ENCODE measurements at regions not wholly inside any gene's neighbourhood (a gene's known extent, or its start where the extent isn't known, plus 50 kb on each side); places are given as distances from the start of the nearest gene placed in this dataset.

- H3K36me3 ChIP-seq (ENCODE audit: insufficient read depth, low read length): no peaks in the 10 kb centered on the region
- H3K4me1 ChIP-seq (ENCODE audit: insufficient read depth, low read length): no peaks in the 10 kb centered on the region
- no peak overlapping the region for H2AFZ ChIP-seq (ENCODE audit: low read length)
- no peak overlapping the region for H3K27ac ChIP-seq (ENCODE audit: low read depth, low read length)
- H4K20me1 ChIP-seq (ENCODE audit: insufficient read depth, low read length): no peaks in the 10 kb centered on the region
- H3K79me2 ChIP-seq (ENCODE audit: insufficient read depth, low read length): no peaks in the 10 kb centered on the region
- DNase-seq (ENCODE audit: insufficient read length, low spot score, missing footprints): no peak
- H3K4me2 ChIP-seq (ENCODE audit: insufficient read depth, low read length): no peak overlapping the region
- H3K9me3 ChIP-seq (ENCODE audit: low read depth, low read length): no peaks in the 10 kb centered on the region
- TF ChIP-seq CTCF (IDR thresholded peaks at IDR 0.05; ENCODE audit: extremely low read depth, low read depth, low read length): no peak
- H3K27me3 ChIP-seq (ENCODE audit: insufficient read depth, low read length): peaks cover 60% of the 10 kb centered on the region
- H3K4me3 ChIP-seq (ENCODE audit: insufficient read depth, low read length): no peak overlapping the region
Observed at GRCh38 chr7:28258240-28258639, 77.6 kb upstream of the JAZF1 start.

- Histone ChIP-seq H3K27me3 (ENCODE audit: insufficient read depth, low read length) (peaks cover 70% of the 10 kb centered on the region), H3K4me3 (ENCODE audit: insufficient read depth, low read length) (no peak overlapping the region), H3K4me2 (ENCODE audit: insufficient read depth, low read length) (no peak overlapping the region), H3K79me2 (ENCODE audit: insufficient read depth, low read length) (no peaks in the 10 kb centered on the region), H2AFZ (ENCODE audit: low read length) (no peak overlapping the region), H4K20me1 (ENCODE audit: insufficient read depth, low read length) (no peaks in the 10 kb centered on the region), H3K27ac (ENCODE audit: low read depth, low read length) (no peak overlapping the region), H3K4me1 (ENCODE audit: insufficient read depth, low read length) (no peaks in the 10 kb centered on the region), H3K36me3 (ENCODE audit: insufficient read depth, low read length) (no peaks in the 10 kb centered on the region), H3K9me3 (ENCODE audit: low read depth, low read length) (no peaks in the 10 kb centered on the region)
- TF ChIP-seq CTCF (IDR thresholded peaks at IDR 0.05; ENCODE audit: extremely low read depth, low read depth, low read length): no peak
- no peak for DNase-seq (ENCODE audit: insufficient read length, low spot score, missing footprints)
Observed at GRCh38 chr7:28260969-28261368, 80.4 kb upstream of the JAZF1 start.

- Histone ChIP-seq H3K4me3 (ENCODE audit: insufficient read depth, low read length) (no peak overlapping the region), H3K4me1 (ENCODE audit: insufficient read depth, low read length) (no peaks in the 10 kb centered on the region), H3K4me2 (ENCODE audit: insufficient read depth, low read length) (no peak overlapping the region), H3K27me3 (ENCODE audit: insufficient read depth, low read length) (peaks cover 52% of the 10 kb centered on the region), H3K27ac (ENCODE audit: low read depth, low read length) (no peak overlapping the region), H3K36me3 (ENCODE audit: insufficient read depth, low read length) (no peaks in the 10 kb centered on the region), H3K9me3 (ENCODE audit: low read depth, low read length) (no peaks in the 10 kb centered on the region), H3K79me2 (ENCODE audit: insufficient read depth, low read length) (no peaks in the 10 kb centered on the region), H4K20me1 (ENCODE audit: insufficient read depth, low read length) (no peaks in the 10 kb centered on the region), H2AFZ (ENCODE audit: low read length) (no peak overlapping the region)
- no peak for TF ChIP-seq CTCF (IDR thresholded peaks at IDR 0.05; ENCODE audit: extremely low read depth, low read depth, low read length)
- DNase-seq (ENCODE audit: insufficient read length, low spot score, missing footprints): no peak
Observed at GRCh38 chr7:28263622-28264271, 83.2 kb upstream of the JAZF1 start.

- no peak for TF ChIP-seq CTCF (IDR thresholded peaks at IDR 0.05; ENCODE audit: extremely low read depth, low read depth, low read length)
- Histone ChIP-seq H3K4me2 (ENCODE audit: insufficient read depth, low read length) (no peak overlapping the region), H3K79me2 (ENCODE audit: insufficient read depth, low read length) (no peaks in the 10 kb centered on the region), H3K27ac (ENCODE audit: low read depth, low read length) (no peak overlapping the region), H3K4me3 (ENCODE audit: insufficient read depth, low read length) (no peak overlapping the region), H3K4me1 (ENCODE audit: insufficient read depth, low read length) (no peaks in the 10 kb centered on the region), H3K36me3 (ENCODE audit: insufficient read depth, low read length) (no peaks in the 10 kb centered on the region), H3K9me3 (ENCODE audit: low read depth, low read length) (no peaks in the 10 kb centered on the region), H4K20me1 (ENCODE audit: insufficient read depth, low read length) (no peaks in the 10 kb centered on the region), H3K27me3 (ENCODE audit: insufficient read depth, low read length) (peaks cover 26% of the 10 kb centered on the region), H2AFZ (ENCODE audit: low read length) (no peak overlapping the region)
- DNase-seq (ENCODE audit: insufficient read length, low spot score, missing footprints): no peak
Observed at GRCh38 chr7:28266402-28266801, 85.8 kb upstream of the JAZF1 start.
